ENCODE measurements at regions not wholly inside any gene's neighbourhood (a gene's known extent, or its start where the extent isn't known, plus 50 kb on each side); places are given as distances from the start of the nearest gene placed in this dataset.
"Not testable (repeated sequence)": the region's sequence is repeated elsewhere in the genome, so short reads cannot be mapped to it uniquely, and the experiment has no call there.

- intact Hi-C loops (cut with micrococcal nuclease), result no loop called here
These were observed 582.7 kb downstream of the REEP3 start for GRCh38 chr10:64103750-64104470.

DNA sequence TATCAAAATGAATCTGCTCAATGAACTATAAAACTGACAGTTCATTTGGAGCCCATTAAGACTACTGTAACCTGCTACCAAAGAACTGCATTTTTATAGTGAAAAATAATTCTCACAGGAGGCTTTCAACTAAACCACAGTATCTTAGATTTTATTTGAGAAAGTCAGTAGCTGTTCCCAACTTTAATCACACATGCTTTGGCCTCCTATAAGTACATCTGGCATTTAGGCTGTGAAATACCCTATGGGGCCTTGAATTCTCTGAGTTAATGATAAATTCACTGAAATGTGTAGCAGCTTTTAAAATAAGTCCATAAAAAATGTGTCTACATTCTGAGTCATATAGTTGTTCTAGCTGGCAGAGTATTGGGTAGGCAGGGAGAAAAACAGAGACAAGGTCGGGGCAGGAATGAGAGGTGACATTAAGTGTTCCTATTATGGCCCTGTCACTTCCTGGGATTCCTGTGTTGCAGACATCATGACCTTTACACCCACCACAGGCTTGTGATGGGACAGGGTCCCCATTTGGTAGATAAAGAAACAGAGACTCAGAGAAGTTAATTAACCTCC is 588.8 kb downstream of the REEP3 start:
- intact Hi-C loops (cut with micrococcal nuclease), result no loop called here

GRCh38 chr10:64112701-64113355 is 591.6 kb downstream of the REEP3 start:
- intact Hi-C loops (cut with micrococcal nuclease), result no loop called here

GRCh38 chr10:64113375-64113774 is 592.2 kb downstream of the REEP3 start:
- intact Hi-C loops (cut with micrococcal nuclease), result no loop called here

GRCh38 chr10:64113792-64114191 is 592.6 kb downstream of the REEP3 start:
- intact Hi-C loops (cut with micrococcal nuclease), result no loop called here

DNA sequence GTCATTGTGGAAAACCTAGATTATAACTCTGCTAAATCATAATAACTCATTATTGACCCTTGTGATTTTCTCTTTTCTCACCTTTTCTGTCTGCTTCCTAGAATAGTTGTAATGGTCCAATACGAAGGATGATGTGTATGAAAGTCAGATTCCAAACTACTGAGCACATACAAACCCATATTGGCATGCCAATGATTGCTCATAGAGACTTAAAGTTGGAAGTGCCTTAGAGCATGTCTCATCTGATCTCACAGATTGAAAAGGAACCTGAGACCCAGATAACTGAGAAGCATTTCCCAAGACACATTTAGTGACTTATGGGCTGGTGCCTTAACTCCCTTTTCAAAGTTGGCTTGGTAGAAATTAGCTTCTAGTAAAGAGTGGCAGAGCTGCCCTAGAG is 594.3 kb downstream of the REEP3 start:
- intact Hi-C loops (cut with micrococcal nuclease), result no loop called here

GRCh38 chr10:64115908-64116643 is 594.9 kb downstream of the REEP3 start:
- intact Hi-C loops (cut with micrococcal nuclease), result no loop called here

- intact Hi-C loops (cut with micrococcal nuclease), result no loop called here
These were observed 595.5 kb downstream of the REEP3 start for GRCh38 chr10:64116707-64117106.

GRCh38 chr10:64118736-64119135 is 597.5 kb downstream of the REEP3 start:
- intact Hi-C loops (cut with micrococcal nuclease), result no loop called here

GRCh38 chr10:64120301-64120980 is 599.2 kb downstream of the REEP3 start:
- intact Hi-C loops (cut with micrococcal nuclease), result not testable (repeated sequence)

- intact Hi-C loops (cut with micrococcal nuclease), result no loop called here
These were observed 609.0 kb downstream of the REEP3 start for GRCh38 chr10:64130152-64130551.

- intact Hi-C loops (cut with micrococcal nuclease), result no loop called here
These were observed 613.5 kb downstream of the REEP3 start for GRCh38 chr10:64134676-64135075.

DNA sequence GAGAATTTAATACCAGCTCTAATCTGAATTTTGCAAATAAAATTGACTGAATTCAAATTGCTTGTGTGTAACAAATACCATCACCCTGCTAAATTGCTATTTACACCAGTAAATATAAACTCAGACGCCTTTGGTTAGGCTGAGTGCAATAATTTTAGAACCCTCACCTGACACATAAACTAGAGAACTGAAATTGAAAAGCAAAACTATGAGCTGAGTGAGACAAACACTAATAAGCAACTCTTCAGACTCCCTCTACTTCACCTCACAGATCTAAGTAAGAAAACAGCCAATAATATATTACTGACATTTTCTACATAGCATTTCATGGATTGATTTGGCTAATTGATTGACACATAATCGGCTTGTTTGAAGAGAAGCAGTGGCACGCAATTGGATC is 621.2 kb downstream of the REEP3 start:
- intact Hi-C loops (cut with micrococcal nuclease), result no loop called here

- intact Hi-C loops (cut with micrococcal nuclease), result no loop called here
These were observed 627.4 kb downstream of the REEP3 start for GRCh38 chr10:64148607-64149006.

DNA sequence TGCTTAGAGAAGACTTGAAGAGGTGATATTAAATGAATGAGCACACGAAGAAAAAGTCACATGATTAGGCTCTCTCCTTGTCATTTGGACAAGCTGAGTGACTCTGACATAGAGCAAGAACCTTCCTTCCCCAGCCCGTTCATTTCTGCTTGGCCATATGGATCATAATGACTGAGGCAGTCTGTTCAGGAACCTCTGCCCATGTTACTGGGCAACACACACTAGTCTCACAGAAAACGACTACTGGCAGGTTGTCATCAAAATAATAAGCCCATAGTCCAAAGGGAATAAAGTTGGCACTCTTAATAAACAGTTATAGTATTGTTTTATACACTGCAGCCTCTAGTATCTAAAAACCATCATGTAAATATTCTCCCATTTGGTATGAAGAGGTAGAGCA is 635.0 kb downstream of the REEP3 start:
- intact Hi-C loops (cut with micrococcal nuclease), result no loop called here

- intact Hi-C loops (cut with micrococcal nuclease), result no loop called here
These were observed 637.4 kb downstream of the REEP3 start for GRCh38 chr10:64158551-64158950.

DNA sequence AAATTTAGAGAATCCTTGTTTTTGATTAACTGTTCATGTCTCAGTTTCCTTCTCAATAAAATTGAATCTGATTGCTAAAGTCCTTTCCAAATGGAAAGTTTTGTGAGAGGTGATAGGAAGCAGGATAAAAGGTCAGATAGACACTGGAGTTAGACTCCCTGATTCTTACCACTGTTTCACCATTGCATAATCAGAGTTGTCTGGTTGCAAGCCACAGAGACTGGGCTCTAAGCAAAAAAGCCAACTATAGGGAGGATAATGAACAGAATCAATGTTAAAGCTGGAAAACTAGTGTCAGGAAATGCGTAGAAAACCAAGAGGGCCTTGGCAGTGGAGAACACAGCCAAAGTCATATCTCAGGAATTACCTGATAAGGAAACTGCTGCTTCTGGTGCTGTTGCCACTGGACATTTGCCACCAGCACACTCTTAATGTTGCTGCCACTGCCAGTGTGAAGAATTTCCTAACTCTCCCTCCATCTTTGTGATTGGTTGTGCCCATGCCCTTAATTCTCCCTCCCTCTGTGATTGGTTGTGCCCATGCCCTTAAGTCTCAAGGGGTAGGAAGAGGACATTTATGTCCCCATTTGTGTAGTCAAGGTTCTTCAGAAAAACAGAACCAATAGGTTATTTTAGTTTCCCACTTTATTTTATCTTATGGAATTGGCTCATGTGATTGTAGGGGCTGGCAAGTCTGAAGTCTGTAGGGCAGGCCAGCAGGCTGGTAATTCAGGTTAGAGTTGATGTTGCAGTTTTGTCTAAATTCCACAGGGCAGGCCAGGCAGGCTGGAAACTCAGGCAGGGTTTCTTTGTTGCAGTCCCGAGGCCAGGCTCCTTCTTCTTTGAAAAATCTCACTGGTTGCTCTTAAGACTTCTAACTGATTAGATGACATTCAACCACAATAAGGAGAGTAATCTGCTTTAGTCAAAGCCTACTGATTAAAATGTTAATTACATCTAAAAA is 639.0 kb downstream of the REEP3 start:
- intact Hi-C loops (cut with micrococcal nuclease), result no loop called here

- intact Hi-C loops (cut with micrococcal nuclease), result no loop called here
These were observed 649.6 kb downstream of the REEP3 start for GRCh38 chr10:64170791-64171190.

- intact Hi-C loops (cut with micrococcal nuclease), result no loop called here
These were observed 652.6 kb downstream of the REEP3 start for GRCh38 chr10:64173826-64174225.

DNA sequence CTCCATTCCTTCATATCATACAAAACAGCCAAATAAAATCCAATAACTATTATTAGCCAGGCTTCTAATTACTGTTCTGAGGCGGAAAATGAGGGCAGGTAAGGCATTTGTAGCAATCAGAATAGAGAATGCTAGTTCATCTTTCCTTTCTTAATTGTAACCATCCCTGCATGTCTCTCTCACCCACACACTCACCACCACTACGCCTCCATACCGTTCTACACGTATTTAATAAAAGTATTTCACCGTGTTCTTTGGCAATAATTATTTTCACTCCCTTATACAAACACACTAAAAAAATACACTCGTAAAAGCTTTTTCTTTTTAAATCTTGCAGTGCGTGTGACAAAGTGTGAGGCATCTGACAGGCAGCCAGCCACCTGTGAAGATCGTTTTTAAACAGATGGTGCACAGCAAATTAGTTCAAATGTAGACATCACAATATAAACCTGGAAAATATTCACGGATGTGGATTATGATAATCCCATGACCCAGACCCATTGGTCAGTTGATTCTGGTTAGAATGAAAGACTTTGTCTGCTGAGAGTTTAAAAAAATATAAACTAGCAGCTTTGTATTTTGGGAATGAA is 653.6 kb downstream of the REEP3 start:
- intact Hi-C loops (cut with micrococcal nuclease), result no loop called here
